ENCODE measurements at regions not wholly inside any gene's neighbourhood (a gene's known extent, or its start where the extent isn't known, plus 50 kb on each side); places are given as distances from the start of the nearest gene placed in this dataset.

- TF ChIP-seq, protein P1, sequence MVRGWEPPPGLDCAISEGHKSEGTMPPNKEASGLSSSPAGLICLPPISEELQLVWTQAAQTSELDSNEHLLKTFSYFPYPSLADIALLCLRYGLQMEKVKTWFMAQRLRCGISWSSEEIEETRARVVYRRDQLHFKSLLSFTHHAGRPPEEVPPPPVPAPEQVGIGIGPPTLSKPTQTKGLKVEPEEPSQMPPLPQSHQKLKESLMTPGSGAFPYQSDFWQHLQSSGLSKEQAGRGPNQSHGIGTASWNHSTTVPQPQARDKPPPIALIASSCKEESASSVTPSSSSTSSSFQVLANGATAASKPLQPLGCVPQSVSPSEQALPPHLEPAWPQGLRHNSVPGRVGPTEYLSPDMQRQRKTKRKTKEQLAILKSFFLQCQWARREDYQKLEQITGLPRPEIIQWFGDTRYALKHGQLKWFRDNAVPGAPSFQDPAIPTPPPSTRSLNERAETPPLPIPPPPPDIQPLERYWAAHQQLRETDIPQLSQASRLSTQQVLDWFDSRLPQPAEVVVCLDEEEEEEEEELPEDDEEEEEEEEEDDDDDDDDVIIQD (CRISPR knock-in tag; IDR thresholded peaks at IDR 0.05): no peak
- TF ChIP-seq TGIF2 (CRISPR knock-in tag; IDR thresholded peaks at IDR 0.05) (no peak), ZNF24 (IDR thresholded peaks at IDR 0.05) (no peak)
Observed at GRCh38 chrX:98114021-98114420, 1230.3 kb downstream of the RPA4 start (continued).

DNA sequence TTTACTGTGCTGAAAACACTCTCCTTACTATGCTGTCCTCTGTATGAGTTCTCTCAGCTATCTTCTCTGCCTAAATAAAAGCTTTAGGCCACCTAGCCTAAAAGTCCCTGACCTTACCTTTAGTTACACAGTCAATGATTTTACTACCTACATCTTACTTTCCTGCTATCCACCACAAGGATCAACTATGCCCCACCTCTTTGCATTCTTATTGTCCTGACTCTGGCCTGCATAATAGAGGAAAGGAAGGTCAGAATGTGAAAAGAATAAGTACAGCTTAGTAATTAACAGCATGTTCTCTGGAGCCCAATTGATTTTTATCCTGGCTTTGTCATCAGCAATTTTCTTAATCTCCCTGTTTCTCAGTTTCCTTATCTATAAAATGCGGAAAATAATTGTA, 1257.8 kb downstream of the RPA4 start:
- H3K4me3 ChIP-seq: no peak overlapping the region
- CTCF ChIA-PET (ENCODE audit: low intra/inter-chr PET ratio): no interaction called here
- H3K4me2 ChIP-seq (ENCODE audit: insufficient read depth, low read length): no peak overlapping the region
- FAIRE-seq (no peak), ATAC-seq (no peak), DNase-seq (ENCODE audit: extremely low read depth in 1 of 4, low spot score in 3 of 4) (no peak)
- WGBS (ENCODE audit: insufficient coverage, low coverage, missing lambda C conversion rate): 0% methylated on average over 1 of the region's 1 CpG
- no peaks in the 10 kb centered on the region for H3K4me1 ChIP-seq (replicated peaks in 1 of 2; ENCODE audit: control insufficient read depth in 2 of 2, insufficient read depth in 2 of 2, low read length in 2 of 2)
- no peak overlapping the region for H3K9ac ChIP-seq (ENCODE audit: insufficient read depth in 1 of 2, low read depth in 2 of 2, low read length in 2 of 2)
- H4K20me1 ChIP-seq (replicated peaks; ENCODE audit: control insufficient read depth, insufficient read depth, low read length): no peaks in the 10 kb centered on the region
- no peak overlapping the region for H2AFZ ChIP-seq (ENCODE audit: low read depth, low read length)
- no peaks in the 10 kb centered on the region for H3K27me3 ChIP-seq (ENCODE audit: control insufficient read depth in 2 of 2, insufficient read depth in 2 of 2, low read length in 2 of 2)
- H3K9me1 ChIP-seq (ENCODE audit: control insufficient read depth, insufficient read depth, low read length): no peaks in the 10 kb centered on the region
- POLR2A ChIA-PET: no interaction called here
- TF ChIP-seq ZBTB1 (CRISPR knock-in tag; IDR thresholded peaks at IDR 0.05; ENCODE audit: borderline replicate concordance, low read depth): no peak
- no peak for TF ChIP-seq USF2 (CRISPR knock-in tag; IDR thresholded peaks at IDR 0.05)
- TF ChIP-seq ZNF121 (CRISPR knock-in tag; conservative IDR thresholded peaks at IDR 0.05): no peak
- H3K27ac ChIP-seq (ENCODE audit: extremely low read depth, low read depth, low read length): no peak overlapping the region
- BruUV-seq (replicated peaks): no TSS peak
- in situ Hi-C loops (cut with MboI): no loop called here
- H3K79me2 ChIP-seq (ENCODE audit: control insufficient read depth, insufficient read depth, low read length): no peaks in the 10 kb centered on the region
- H3K9me3 ChIP-seq (replicated peaks; ENCODE audit: control insufficient read depth, insufficient read depth, low read depth, low read length): no peaks in the 10 kb centered on the region
- H3K36me3 ChIP-seq (ENCODE audit: control insufficient read depth, insufficient read depth, low read length): no peaks in the 10 kb centered on the region
- intact Hi-C loops (cut with micrococcal nuclease): no loop called here
